HCT116 (cell line): ENCODE measurements at regions not wholly inside any gene's neighbourhood (a gene's known extent, or its start where the extent isn't known, plus 50 kb on each side); places are given as distances from the start of the nearest gene placed in this dataset.

Source experiments
- EZH2 ChIP-seq: fragments of 200-600 bp; sonication (generic); IDR thresholded peaks from 2 replicates; pipeline ENCODE4 v1.6.1; 2017; ENCODE audit warnings: antibody characterized with exemption, mixed run types
- POLR2A ChIP-seq: IDR thresholded peaks from 2 replicates; pipeline ENCODE4 v1.7.0; 2011; ENCODE audit warnings: borderline replicate concordance; ENCODE audit not compliant: insufficient read depth, insufficient read length; ENCODE audit errors: extremely low read depth
- ZNF274 ChIP-seq: fragments of 200-500 bp; sonication (Bioruptor generic); IDR thresholded peaks from 2 replicates; pipeline ENCODE4 v1.6.1; 2014; ENCODE audit warnings: mild to moderate bottlenecking, low read depth, low read length, inconsistent platforms
- TF ChIP-seq, protein P1 (sequence below), 3 experiments: fragments of 200-600 bp in 1 of 3; sonication (generic) in 1 of 3; IDR thresholded peaks in 2 of 3; conservative IDR thresholded peaks in 1 of 3; 2 replicates each; pipeline ENCODE4 v1.5.1; 2012 to 2017; ENCODE audit warnings: low read depth in 2 of 3, low read length in 2 of 3, antibody characterized with exemption in 1 of 3, borderline replicate concordance in 1 of 3, control low read depth in 1 of 3, mild to moderate bottlenecking in 1 of 3, mixed read lengths in 1 of 3, mixed run types in 1 of 3, moderate library complexity in 1 of 3; ENCODE audit not compliant: insufficient read depth in 1 of 3

DNA sequence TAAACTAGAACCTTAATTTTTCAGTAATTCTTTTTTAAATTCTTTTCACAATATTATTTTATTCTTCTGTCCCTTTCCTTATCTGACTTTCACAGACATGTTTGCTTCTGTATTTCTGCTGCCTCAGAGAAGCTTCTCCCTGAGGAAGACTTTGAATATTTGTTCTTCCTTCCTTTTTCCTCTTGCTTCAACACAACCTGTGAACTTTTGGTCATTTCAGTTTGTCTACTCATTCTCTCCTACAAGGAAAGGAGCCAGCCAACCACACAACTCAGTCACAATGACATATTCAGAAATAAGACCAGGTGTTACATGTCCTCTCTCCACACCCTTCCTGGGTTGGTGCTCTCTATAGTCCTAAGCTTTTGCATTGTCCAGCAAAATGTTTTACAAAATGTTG lies 310.4 kb downstream of the TFAP2B start:
- TF ChIP-seq, protein P1, sequence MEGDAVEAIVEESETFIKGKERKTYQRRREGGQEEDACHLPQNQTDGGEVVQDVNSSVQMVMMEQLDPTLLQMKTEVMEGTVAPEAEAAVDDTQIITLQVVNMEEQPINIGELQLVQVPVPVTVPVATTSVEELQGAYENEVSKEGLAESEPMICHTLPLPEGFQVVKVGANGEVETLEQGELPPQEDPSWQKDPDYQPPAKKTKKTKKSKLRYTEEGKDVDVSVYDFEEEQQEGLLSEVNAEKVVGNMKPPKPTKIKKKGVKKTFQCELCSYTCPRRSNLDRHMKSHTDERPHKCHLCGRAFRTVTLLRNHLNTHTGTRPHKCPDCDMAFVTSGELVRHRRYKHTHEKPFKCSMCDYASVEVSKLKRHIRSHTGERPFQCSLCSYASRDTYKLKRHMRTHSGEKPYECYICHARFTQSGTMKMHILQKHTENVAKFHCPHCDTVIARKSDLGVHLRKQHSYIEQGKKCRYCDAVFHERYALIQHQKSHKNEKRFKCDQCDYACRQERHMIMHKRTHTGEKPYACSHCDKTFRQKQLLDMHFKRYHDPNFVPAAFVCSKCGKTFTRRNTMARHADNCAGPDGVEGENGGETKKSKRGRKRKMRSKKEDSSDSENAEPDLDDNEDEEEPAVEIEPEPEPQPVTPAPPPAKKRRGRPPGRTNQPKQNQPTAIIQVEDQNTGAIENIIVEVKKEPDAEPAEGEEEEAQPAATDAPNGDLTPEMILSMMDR (IDR thresholded peaks at IDR 0.05 in 2 of 3, conservative IDR thresholded peaks at IDR 0.05 in 1 of 3; ENCODE audit: borderline replicate concordance in 1 of 3, insufficient read depth in 1 of 3, low read depth in 2 of 3, low read length in 2 of 3): no peak
- TF ChIP-seq ZNF274: no peak
- no peak for TF ChIP-seq EZH2
- no peak for TF ChIP-seq POLR2A
